NT2/D1 (cell line): ENCODE measurements at regions not wholly inside any gene's neighbourhood (a gene's known extent, or its start where the extent isn't known, plus 50 kb on each side); places are given as distances from the start of the nearest gene placed in this dataset.
"Not testable (repeated sequence)": the region's sequence is repeated elsewhere in the genome, so short reads cannot be mapped to it uniquely, and the experiment has no call there.

ENCODE experiments used
- DNase-seq: peaks from one replicate; pipeline ENCODE4 v3.0.0-alpha.2; 2011; ENCODE audit warnings: low read depth, low spot score
- H3K27me3 ChIP-seq: 2 replicates; pipeline ENCODE4 v1.6.0; 2011; ENCODE audit warnings: mild to moderate bottlenecking; ENCODE audit not compliant: insufficient read length, insufficient read depth
- H3K36me3 ChIP-seq: 2 replicates; pipeline ENCODE4 v1.6.1; 2011; ENCODE audit warnings: mild to moderate bottlenecking, low read length, mixed read lengths; ENCODE audit not compliant: insufficient read depth, insufficient read length
- H3K4me1 ChIP-seq: 2 replicates; pipeline ENCODE4 v1.5.1; 2011; ENCODE audit not compliant: insufficient read depth, insufficient read length
- H3K4me3 ChIP-seq: 2 replicates; pipeline ENCODE4 v1.5.1; 2011; ENCODE audit warnings: low read depth; ENCODE audit not compliant: insufficient read length
- H3K9ac ChIP-seq: 2 replicates; pipeline ENCODE4 v1.6.0; 2011; ENCODE audit warnings: low read depth; ENCODE audit not compliant: insufficient read length
- H3K9me3 ChIP-seq: 2 replicates; pipeline ENCODE4 v1.5.1; 2011; ENCODE audit warnings: mild to moderate bottlenecking, low read length; ENCODE audit not compliant: insufficient read depth
- SUZ12 ChIP-seq: IDR thresholded peaks from 2 replicates; pipeline ENCODE4 v1.6.1; 2011; ENCODE audit not compliant: insufficient read length, insufficient read depth; ENCODE audit errors: extremely low read depth
- YY1 ChIP-seq: IDR thresholded peaks from 2 replicates; pipeline ENCODE4 v1.6.1; 2011; ENCODE audit not compliant: insufficient read length, insufficient read depth
- ZNF274 ChIP-seq: IDR thresholded peaks from 2 replicates; pipeline ENCODE4 v1.6.1; 2011; ENCODE audit warnings: mild to moderate bottlenecking, low read depth, low read length

- peaks cover 5% of the 10 kb centered on the region for H3K27me3 ChIP-seq
- H3K9ac ChIP-seq = no peak overlapping the region
- peak; percentile 90 for DNase-seq
- H3K4me3 ChIP-seq = no peak overlapping the region
- H3K9me3 ChIP-seq = peaks cover 18% of the 10 kb centered on the region; the same call in 1 of the 2 replicates
- TF ChIP-seq SUZ12 (no peak), ZNF274 (no peak), YY1 (no peak)
- no peaks in the 10 kb centered on the region for H3K36me3 ChIP-seq
- no peaks in the 10 kb centered on the region for H3K4me1 ChIP-seq
These were observed 375.0 kb downstream of the TYW1 start for GRCh38 chr7:67371429-67372305.

GRCh38 chr7:67373389-67373788 lies 376.8 kb downstream of the TYW1 start:
- not testable (repeated sequence) for H3K27me3 ChIP-seq, H3K9ac ChIP-seq, H3K4me1 ChIP-seq, H3K36me3 ChIP-seq, H3K4me3 ChIP-seq, DNase-seq
- peaks cover 11% of the 10 kb centered on the region; the same call in 1 of the 2 replicates for H3K9me3 ChIP-seq

- Histone ChIP-seq H3K9me3 (peaks cover 11% of the 10 kb centered on the region; the same call in 1 of the 2 replicates), H3K4me1 (peaks cover 4% of the 10 kb centered on the region), H3K4me3 (no peak overlapping the region), H3K27me3 (peaks cover 3% of the 10 kb centered on the region), H3K36me3 (no peaks in the 10 kb centered on the region), H3K9ac (no peak overlapping the region)
- DNase-seq = no peak
- no peak for TF ChIP-seq ZNF274
- no peak for TF ChIP-seq YY1
- no peak for TF ChIP-seq SUZ12
These were observed 378.8 kb downstream of the TYW1 start for GRCh38 chr7:67375427-67375826.

- TF ChIP-seq ZNF274 = no peak
- TF ChIP-seq SUZ12 = no peak
- no peak for TF ChIP-seq YY1
- Histone ChIP-seq H3K27me3 (peaks cover 3% of the 10 kb centered on the region), H3K4me1 (peaks cover 4% of the 10 kb centered on the region), H3K9ac (peak overlapping the region; percentile 51), H3K36me3 (no peaks in the 10 kb centered on the region), H3K9me3 (peaks cover 11% of the 10 kb centered on the region; the same call in 1 of the 2 replicates), H3K4me3 (no peak overlapping the region)
- DNase-seq = peak; percentile 92
These were observed 381.6 kb downstream of the TYW1 start for GRCh38 chr7:67377939-67378862.

- H3K36me3 ChIP-seq = no peaks in the 10 kb centered on the region
- H3K27me3 ChIP-seq = peaks cover 3% of the 10 kb centered on the region
- H3K4me3 ChIP-seq = no peak overlapping the region
- peaks cover 4% of the 10 kb centered on the region for H3K4me1 ChIP-seq
- H3K9me3 ChIP-seq = peaks cover 5% of the 10 kb centered on the region; the same call in 1 of the 2 replicates
- no peak overlapping the region for H3K9ac ChIP-seq
- TF ChIP-seq SUZ12 (no peak), YY1 (no peak), ZNF274 (no peak)
- no peak for DNase-seq
These were observed 383.7 kb downstream of the TYW1 start for GRCh38 chr7:67380326-67380725.

GRCh38 chr7:67380858-67381257 lies 384.2 kb downstream of the TYW1 start:
- H3K27me3 ChIP-seq = peaks cover 3% of the 10 kb centered on the region
- H3K4me1 ChIP-seq = peaks cover 4% of the 10 kb centered on the region
- no peak for DNase-seq
- TF ChIP-seq SUZ12 (no peak), YY1 (no peak), ZNF274 (no peak)
- H3K4me3 ChIP-seq = no peak overlapping the region
- no peaks in the 10 kb centered on the region for H3K9me3 ChIP-seq
- H3K9ac ChIP-seq = no peak overlapping the region
- no peaks in the 10 kb centered on the region for H3K36me3 ChIP-seq

- H3K9me3 ChIP-seq = no peaks in the 10 kb centered on the region
- H3K4me3 ChIP-seq = no peak overlapping the region
- no peak for DNase-seq
- no peak overlapping the region for H3K9ac ChIP-seq
- no peaks in the 10 kb centered on the region for H3K27me3 ChIP-seq
- TF ChIP-seq SUZ12 = no peak
- no peaks in the 10 kb centered on the region for H3K4me1 ChIP-seq
- no peaks in the 10 kb centered on the region for H3K36me3 ChIP-seq
These were observed 391.2 kb downstream of the TYW1 start for GRCh38 chr7:67387851-67388250.
